ENCODE measurements at regions not wholly inside any gene's neighbourhood (a gene's known extent, or its start where the extent isn't known, plus 50 kb on each side); places are given as distances from the start of the nearest gene placed in this dataset.

DNA sequence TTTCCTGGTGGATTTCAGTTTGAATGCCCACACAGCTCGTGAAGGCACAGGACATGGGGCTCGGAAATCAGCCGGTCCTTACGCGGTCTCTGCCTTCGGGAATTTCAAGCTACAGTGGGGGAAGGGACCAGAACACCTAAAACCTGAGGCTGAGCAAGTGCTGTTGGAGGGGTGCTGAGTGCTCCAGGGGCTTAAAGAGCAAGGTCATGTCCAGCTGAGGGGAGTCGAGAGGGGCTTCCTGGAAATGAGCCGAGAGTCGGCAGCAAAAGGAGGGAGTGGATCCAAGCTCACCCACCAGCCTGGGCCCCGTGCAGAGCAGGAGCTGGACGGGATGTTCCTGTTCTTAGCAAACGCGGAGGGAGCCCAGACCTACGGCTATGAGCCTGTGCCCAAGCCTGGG is 73.2 kb upstream of the RPL38 start:
- TF ChIP-seq, protein P1, sequence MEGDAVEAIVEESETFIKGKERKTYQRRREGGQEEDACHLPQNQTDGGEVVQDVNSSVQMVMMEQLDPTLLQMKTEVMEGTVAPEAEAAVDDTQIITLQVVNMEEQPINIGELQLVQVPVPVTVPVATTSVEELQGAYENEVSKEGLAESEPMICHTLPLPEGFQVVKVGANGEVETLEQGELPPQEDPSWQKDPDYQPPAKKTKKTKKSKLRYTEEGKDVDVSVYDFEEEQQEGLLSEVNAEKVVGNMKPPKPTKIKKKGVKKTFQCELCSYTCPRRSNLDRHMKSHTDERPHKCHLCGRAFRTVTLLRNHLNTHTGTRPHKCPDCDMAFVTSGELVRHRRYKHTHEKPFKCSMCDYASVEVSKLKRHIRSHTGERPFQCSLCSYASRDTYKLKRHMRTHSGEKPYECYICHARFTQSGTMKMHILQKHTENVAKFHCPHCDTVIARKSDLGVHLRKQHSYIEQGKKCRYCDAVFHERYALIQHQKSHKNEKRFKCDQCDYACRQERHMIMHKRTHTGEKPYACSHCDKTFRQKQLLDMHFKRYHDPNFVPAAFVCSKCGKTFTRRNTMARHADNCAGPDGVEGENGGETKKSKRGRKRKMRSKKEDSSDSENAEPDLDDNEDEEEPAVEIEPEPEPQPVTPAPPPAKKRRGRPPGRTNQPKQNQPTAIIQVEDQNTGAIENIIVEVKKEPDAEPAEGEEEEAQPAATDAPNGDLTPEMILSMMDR (IDR thresholded peaks at IDR 0.05; ENCODE audit: low read length) = no peak
- no peak for TF ChIP-seq EZH2 (optimal IDR thresholded peaks at IDR 0.05; ENCODE audit: low read depth, low read length)
- no peak for TF ChIP-seq EZH2phosphoT487 (IDR thresholded peaks at IDR 0.05; ENCODE audit: low read length)

All from MM.1S (cell line).